CD14-positive monocyte (primary cell): ENCODE measurements at regions not wholly inside any gene's neighbourhood (a gene's known extent, or its start where the extent isn't known, plus 50 kb on each side); places are given as distances from the start of the nearest gene placed in this dataset.

Experiments
- DNase-seq, 3 donors: peaks; one replicate each; pipeline ENCODE4 v3.0.0-alpha.2; 2011 to 2022
- H2AFZ ChIP-seq: 2 replicates; pipeline ENCODE4 v1.6.0; 2012; ENCODE audit warnings: mild to moderate bottlenecking, low read depth, low read length, inconsistent platforms; ENCODE audit not compliant: insufficient read depth, poor library complexity, severe bottlenecking
- H3K27ac ChIP-seq, 2 donors: 1 replicate in 1 of 2; 2 replicates in 1 of 2; pipeline ENCODE4 v1.5.1; 2012 to 2013; ENCODE audit warnings: low read length in 2 of 2, control low read depth in 1 of 2, inconsistent platforms in 1 of 2, low read depth in 1 of 2, mild to moderate bottlenecking in 1 of 2
- H3K27me3 ChIP-seq, 2 donors: one replicate each; pipeline versions ENCODE4 v1.6.0 to v1.6.1; 2011 to 2013; ENCODE audit warnings: low read length in 2 of 2; ENCODE audit not compliant: control insufficient read depth in 2 of 2, insufficient read depth in 2 of 2
- H3K36me3 ChIP-seq, 2 donors: replicated peaks in 1 of 2; 1 replicate in 1 of 2; 2 replicates in 1 of 2; pipeline versions ENCODE4 v1.5.1 to v1.6.1; 2012 to 2013; ENCODE audit warnings: low read length in 2 of 2, control low read depth in 1 of 2, inconsistent platforms in 1 of 2, mild to moderate bottlenecking in 1 of 2; ENCODE audit not compliant: insufficient read depth in 2 of 2, control insufficient read depth in 1 of 2
- H3K4me1 ChIP-seq, 2 donors: 1 replicate in 1 of 2; 2 replicates in 1 of 2; pipeline versions ENCODE4 v1.5.1 to v1.6.1; 2012 to 2013; ENCODE audit warnings: low read length in 2 of 2, control low read depth in 1 of 2, inconsistent platforms in 1 of 2, mild to moderate bottlenecking in 1 of 2, moderate library complexity in 1 of 2; ENCODE audit not compliant: insufficient read depth in 2 of 2, control insufficient read depth in 1 of 2
- H3K4me2 ChIP-seq: replicated peaks from 2 replicates; pipeline ENCODE3; 2012; ENCODE audit warnings: low read length, moderate library complexity, mild to moderate bottlenecking; ENCODE audit not compliant: poor library complexity, severe bottlenecking; ENCODE audit errors: extremely low read depth
- H3K4me3 ChIP-seq, 3 experiments: fragments of 200-600 bp in 1 of 3; sonication (generic) in 1 of 3; replicated peaks in 1 of 3; 1 replicate in 2 of 3; 2 replicates in 1 of 3; pipeline ENCODE4 v1.5.1; 2011 to 2013; ENCODE audit warnings: low read length in 3 of 3, mild to moderate bottlenecking in 3 of 3, control low read depth in 2 of 3, low read depth in 2 of 3, inconsistent platforms in 1 of 3, moderate library complexity in 1 of 3
- H3K79me2 ChIP-seq: 2 replicates; pipeline ENCODE4 v1.6.0; 2012; ENCODE audit warnings: mild to moderate bottlenecking, control low read depth, inconsistent platforms, low read length, moderate library complexity; ENCODE audit not compliant: insufficient read depth
- H3K9ac ChIP-seq: 2 replicates; pipeline ENCODE4 v1.6.0; 2017; ENCODE audit warnings: low read length, mild to moderate bottlenecking; ENCODE audit not compliant: insufficient read depth, poor library complexity, severe bottlenecking
- H3K9me3 ChIP-seq, 2 donors: replicated peaks in 1 of 2; 1 replicate in 1 of 2; 2 replicates in 1 of 2; pipeline versions ENCODE4 v1.5.1 to v1.6.1; 2012 to 2013; ENCODE audit warnings: low read length in 2 of 2, control low read depth in 1 of 2; ENCODE audit not compliant: control insufficient read depth in 1 of 2, insufficient read depth in 1 of 2
- H4K20me1 ChIP-seq: 2 replicates; pipeline ENCODE4 v1.6.0; 2012; ENCODE audit warnings: mild to moderate bottlenecking, low read length, control low read depth, moderate library complexity; ENCODE audit not compliant: insufficient read depth
- H3K27ac Mint-ChIP-seq, 7 donors: one replicate each; pipeline ENCODE4 v1.8.0; 2020; ENCODE audit warnings: mild to moderate bottlenecking in 7 of 7, mixed read lengths in 7 of 7, moderate library complexity in 6 of 7, inconsistent platforms in 2 of 7
- H3K27me3 Mint-ChIP-seq, 3 donors: one replicate each; pipeline ENCODE4 v1.8.0; 2021 to 2022; ENCODE audit warnings: low read depth in 3 of 3, mild to moderate bottlenecking in 3 of 3, mixed read lengths in 3 of 3, moderate library complexity in 3 of 3, inconsistent platforms in 1 of 3
- H3K36me3 Mint-ChIP-seq, 2 donors: one replicate each; pipeline ENCODE4 v1.8.0; 2020; ENCODE audit warnings: mixed read lengths in 2 of 2, inconsistent platforms in 1 of 2, mild to moderate bottlenecking in 1 of 2
- H3K4me1 Mint-ChIP-seq: one replicate; pipeline ENCODE4 v1.8.0; 2020; ENCODE audit warnings: mild to moderate bottlenecking, mixed read lengths
- H3K4me3 Mint-ChIP-seq, 2 donors: one replicate each; pipeline ENCODE4 v1.8.0; 2020; ENCODE audit warnings: mild to moderate bottlenecking in 2 of 2, mixed read lengths in 2 of 2, moderate library complexity in 1 of 2
- H3K9me3 Mint-ChIP-seq, 7 donors: one replicate each; pipeline ENCODE4 v1.8.0; 2020 to 2022; ENCODE audit warnings: mixed read lengths in 7 of 7, mild to moderate bottlenecking in 6 of 7, moderate library complexity in 6 of 7, inconsistent platforms in 2 of 7
- CTCF ChIP-seq: fragments of 200-600 bp; IDR thresholded peaks from one replicate; pipeline ENCODE4 v1.8.0; 2022; ENCODE audit warnings: antibody characterized with exemption, mild to moderate bottlenecking
- whole genome bisulfite sequencing: methylation state at CpG from one replicate; pipeline ENCODE4 v1.1.5; 2013; ENCODE audit warnings: missing lambda C conversion rate; ENCODE audit not compliant: insufficient coverage; 5-methylcytosine and 5-hydroxymethylcytosine counted together
- intact Hi-C, 2 donors: fragments of 100-400 bp; cut with micrococcal nuclease; formaldehyde crosslinking; loops; one replicate each; pipeline versions ENCODE4 v1.15.0 to v1.15.1; 2023

GRCh38 chr15:96535148-96535547 lies 204.6 kb downstream of the NR2F2 start:
- no peak for TF ChIP-seq CTCF
- 93% methylated on average over 3 of the region's 4 CpGs for WGBS
- no peak overlapping the region for H3K4me3 ChIP-seq
- peaks cover 2% of the 10 kb centered on the region for H3K4me1 Mint-ChIP-seq
- H3K79me2 ChIP-seq: no peaks in the 10 kb centered on the region
- no peak for DNase-seq
- no peak overlapping the region for H3K27ac Mint-ChIP-seq
- no peaks in the 10 kb centered on the region for H4K20me1 ChIP-seq
- no peak overlapping the region for H2AFZ ChIP-seq
- H3K4me1 ChIP-seq: no peaks in the 10 kb centered on the region
- no peak overlapping the region for H3K4me2 ChIP-seq
- no peaks in the 10 kb centered on the region for H3K36me3 Mint-ChIP-seq
- no peak overlapping the region for H3K27ac ChIP-seq
- H3K9me3 Mint-ChIP-seq: peaks cover 0 to 2% (median 0%) of the 10 kb centered on the region in 7 donors
- intact Hi-C loops: no loop called here
- no peak overlapping the region for H3K4me3 Mint-ChIP-seq
- peaks cover 9 to 22% (median 14%) of the 10 kb centered on the region in 3 donors for H3K27me3 Mint-ChIP-seq
- no peaks in the 10 kb centered on the region for H3K9me3 ChIP-seq
- H3K27me3 ChIP-seq: peaks cover 0 to 24% of the 10 kb centered on the region in 2 donors
- H3K36me3 ChIP-seq: no peaks in the 10 kb centered on the region
- no peak overlapping the region for H3K9ac ChIP-seq

GRCh38 chr15:96538491-96538890 lies 208.0 kb downstream of the NR2F2 start:
- TF ChIP-seq CTCF: no peak
- 100% methylated on average over 2 of the region's 3 CpGs for whole genome bisulfite sequencing
- Histone ChIP-seq H2AFZ (no peak overlapping the region), H3K4me1 (no peaks in the 10 kb centered on the region), H3K4me3 (no peak overlapping the region), H3K79me2 (no peaks in the 10 kb centered on the region), H4K20me1 (no peaks in the 10 kb centered on the region), H3K9me3 (no peaks in the 10 kb centered on the region), H3K36me3 (no peaks in the 10 kb centered on the region), H3K9ac (no peak overlapping the region), H3K27me3 (peaks cover 0 to 17% of the 10 kb centered on the region in 2 donors), H3K27ac (no peak overlapping the region), H3K4me2 (no peak overlapping the region)
- H3K4me3 Mint-ChIP-seq: no peak overlapping the region
- no peaks in the 10 kb centered on the region for H3K36me3 Mint-ChIP-seq
- H3K9me3 Mint-ChIP-seq: peaks cover 0 to 5% (median 2%) of the 10 kb centered on the region in 7 donors
- no peak for DNase-seq
- H3K4me1 Mint-ChIP-seq: peaks cover 2% of the 10 kb centered on the region
- intact Hi-C loops: no loop called here
- peaks cover 8 to 23% (median 18%) of the 10 kb centered on the region in 3 donors for H3K27me3 Mint-ChIP-seq
- no peak overlapping the region for H3K27ac Mint-ChIP-seq
